Stimulated activated CD8-positive, alpha-beta memory T cell treated with anti-CD3 and anti-CD28 coated beads, Interleukin-7, amount 100 ng/mL, for 48 hours (primary cell): ENCODE measurements at regions not wholly inside any gene's neighbourhood (a gene's known extent, or its start where the extent isn't known, plus 50 kb on each side); places are given as distances from the start of the nearest gene placed in this dataset.

Experiments
- DNase-seq, 2 donors: peaks; one replicate each; pipeline ENCODE4 v3.0.0-alpha.2; 2020; ENCODE audit warnings: low read depth in 1 of 2; ENCODE audit errors: extremely low read depth in 1 of 2

DNA sequence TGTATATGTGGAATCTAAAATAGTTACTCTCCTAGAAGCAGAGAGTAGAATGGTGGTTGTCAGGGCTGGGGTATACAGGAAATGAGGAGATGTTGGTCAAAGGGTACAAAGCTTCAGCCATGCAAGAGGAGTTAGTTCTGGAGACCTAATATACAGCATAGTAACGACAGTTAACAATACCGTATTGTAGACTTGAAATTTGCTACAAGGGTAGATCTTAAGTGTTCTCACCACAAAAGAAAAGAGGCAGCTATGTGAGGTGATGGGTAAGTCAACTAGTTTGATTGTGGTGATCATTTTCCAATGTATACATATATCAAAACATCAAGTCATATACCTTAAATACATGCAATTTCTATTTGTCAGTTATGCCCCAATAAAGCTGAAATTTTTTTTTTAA, 98.2 kb upstream of the CYP1B1 start:
- DNase-seq: no peak

DNA sequence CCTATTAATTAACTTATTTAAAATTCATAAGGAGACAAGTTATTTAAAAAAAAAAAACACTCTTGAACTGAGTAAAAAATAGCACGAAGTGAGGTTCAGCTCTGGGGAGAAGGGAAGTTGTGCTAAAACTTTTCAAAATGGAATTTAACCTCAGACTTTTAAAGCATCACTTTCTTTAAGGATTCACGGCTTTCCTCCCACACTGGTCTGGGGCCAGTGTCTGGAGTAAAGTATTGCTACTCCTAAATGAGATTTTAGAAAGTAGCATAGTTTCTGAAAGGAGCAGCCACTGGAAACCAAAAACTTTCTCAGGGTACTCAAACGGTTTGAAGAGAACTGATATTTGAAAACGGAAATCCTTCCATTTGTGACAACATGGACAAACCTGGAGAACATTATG, 97.7 kb upstream of the CYP1B1 start:
- no peak for DNase-seq

DNA sequence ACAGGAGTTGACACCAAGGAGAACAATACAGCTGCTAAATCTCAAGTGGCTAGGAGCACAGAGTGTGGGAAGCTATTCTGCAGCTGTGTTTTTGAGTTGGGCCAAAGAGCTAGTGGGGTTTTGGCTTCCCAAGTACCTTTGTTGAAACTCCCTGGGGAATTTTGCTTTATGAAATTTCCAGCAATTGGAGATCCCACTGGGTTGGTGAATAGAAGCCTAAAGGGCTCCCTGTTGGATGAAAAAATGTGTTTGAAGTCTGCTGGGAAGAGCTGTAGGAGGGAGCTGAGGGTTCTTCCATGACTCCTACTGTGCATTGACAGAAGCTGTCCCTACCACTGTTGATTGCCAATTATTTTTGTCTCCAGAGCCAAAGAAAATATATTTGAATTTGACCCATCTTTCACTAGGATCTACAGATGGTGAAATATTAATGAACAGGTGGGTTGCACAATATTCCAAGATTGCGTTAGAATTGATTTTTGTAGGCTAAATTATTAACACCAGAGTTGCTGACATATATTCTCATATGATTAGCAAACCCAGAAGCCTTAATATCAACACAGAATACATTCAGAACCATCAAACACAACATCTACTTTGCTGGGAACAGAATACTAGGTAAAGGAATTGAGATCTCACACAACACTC, 95.4 kb upstream of the CYP1B1 start:
- no peak for DNase-seq

DNA sequence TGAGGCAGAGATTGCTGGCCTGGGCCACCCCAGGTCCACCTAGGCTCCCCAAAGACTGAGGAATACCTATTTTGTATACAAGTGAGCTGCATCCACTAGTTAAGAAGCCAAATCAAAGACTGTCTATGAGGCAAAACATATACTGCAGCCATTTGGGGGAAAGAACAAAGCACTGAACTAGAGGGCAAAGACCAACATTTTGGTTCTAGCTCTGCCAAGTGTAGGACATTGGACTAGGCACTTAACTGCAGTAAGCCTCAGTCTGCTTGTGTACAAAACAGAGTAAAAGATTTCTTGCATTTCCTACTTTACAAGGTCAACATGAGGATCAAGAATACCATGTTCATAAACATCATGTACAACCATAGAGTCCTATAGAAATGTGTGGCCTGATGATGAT, 94.8 kb upstream of the CYP1B1 start:
- DNase-seq: no peak

DNA sequence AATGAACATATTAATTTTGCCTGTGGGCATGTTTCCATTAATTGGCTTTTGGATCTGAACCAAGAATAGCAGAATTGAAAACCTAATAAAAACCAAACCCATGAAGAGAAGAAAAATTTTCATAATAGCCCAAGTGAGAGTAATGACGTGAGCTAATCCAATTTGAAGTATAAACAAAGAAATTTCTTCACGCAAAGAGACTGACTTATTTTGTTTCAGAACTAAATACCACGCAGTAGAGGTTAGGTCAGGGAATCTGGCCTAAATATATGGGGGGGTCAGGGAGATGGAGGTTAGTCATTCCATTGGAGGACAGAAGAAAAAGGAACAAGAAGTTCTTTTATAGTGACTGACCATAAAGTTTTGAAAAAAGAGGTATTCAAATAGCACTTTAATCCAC, 94.1 kb upstream of the CYP1B1 start:
- no peak for DNase-seq

DNA sequence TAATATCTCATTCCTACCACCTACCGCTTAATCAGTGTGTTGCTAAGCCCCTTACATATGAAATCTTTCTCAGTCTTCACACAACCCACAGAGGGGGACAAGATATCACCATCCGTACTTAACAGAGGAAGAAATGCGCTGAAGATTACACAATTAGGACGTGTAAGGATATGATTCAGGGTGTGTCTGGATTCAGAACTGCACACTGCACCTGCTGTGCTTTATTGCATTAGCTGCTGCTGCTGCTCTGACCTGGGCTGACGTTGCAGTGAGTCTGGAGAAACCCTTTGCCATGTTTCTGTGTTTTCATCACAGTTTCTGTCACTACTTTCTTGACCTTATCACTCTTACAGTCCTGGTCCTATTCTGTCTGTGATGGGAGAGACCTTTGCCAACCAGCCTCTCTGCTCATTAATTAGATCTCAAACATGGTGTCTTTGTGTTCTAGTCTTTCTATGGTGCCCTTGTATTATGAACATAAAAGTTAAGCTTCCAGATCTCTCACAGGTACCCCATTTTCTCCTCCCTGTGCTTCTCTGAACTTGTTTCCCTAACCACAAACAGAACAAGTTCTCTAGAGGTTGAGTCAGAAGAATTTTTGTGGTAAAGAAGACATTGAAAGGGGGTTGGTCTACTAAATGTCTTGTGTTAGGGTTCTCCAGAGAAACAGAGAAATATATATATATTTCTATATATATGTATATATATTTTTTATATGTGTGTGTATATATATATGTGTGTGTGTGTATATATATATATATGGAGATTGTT, 92.9 kb upstream of the CYP1B1 start:
- no peak for DNase-seq

DNA sequence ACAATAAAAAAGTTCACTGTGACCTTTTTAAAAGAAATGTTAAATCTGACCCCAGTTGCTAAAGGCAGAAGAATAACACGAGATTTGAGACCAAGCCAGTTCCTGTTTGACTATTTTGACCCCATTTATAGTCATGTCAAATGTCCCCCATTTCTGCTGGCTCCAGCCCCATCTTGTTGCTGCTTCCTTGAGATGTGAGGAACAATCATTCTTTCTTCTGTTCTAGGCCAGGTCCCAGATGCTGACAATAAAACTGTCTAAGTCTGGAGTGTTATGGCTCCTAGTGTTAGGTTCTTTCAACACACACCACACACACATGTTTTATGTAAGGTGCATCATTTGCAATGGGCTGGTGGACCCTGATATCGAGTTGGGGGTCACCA, 92.0 kb upstream of the CYP1B1 start:
- DNase-seq: no peak

DNA sequence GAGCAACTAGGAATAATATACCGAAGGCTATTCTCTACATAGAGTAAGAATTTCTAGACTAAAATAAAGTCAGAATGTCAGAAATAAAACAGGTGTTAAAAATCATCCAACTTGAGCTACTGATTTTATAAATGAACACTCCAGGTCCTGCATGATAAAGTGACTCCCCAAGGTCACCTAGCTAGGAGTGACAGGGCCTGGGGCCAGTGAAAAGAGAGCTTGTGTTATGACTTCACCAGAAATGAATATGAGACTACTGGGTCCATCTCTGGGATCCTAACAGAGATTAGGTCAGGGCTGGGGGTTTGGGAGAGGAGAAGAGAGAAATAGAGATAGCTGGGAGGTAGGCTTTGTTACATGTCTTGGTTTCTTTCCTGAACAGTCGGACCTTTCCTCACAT, 89.7 kb upstream of the CYP1B1 start:
- DNase-seq: no peak

DNA sequence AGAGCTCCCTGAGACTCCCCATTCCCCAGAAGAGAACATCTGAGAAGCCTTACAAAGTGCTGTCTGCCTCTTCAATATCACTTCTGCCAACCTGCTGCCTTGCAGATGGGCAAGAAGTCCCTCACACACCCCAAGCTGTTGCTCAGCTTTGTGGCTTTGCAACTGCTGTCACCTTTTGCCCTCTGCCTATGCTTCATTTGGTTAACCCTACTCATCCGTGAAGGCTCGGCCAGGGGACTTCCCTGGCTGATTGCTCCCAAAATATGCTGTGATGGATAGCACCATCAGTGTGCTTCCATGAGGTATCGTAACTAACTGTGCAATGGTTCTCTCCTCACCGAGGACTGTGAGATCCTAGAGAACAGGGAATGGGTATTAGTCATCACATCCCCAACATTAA, 88.9 kb upstream of the CYP1B1 start:
- no peak for DNase-seq

DNA sequence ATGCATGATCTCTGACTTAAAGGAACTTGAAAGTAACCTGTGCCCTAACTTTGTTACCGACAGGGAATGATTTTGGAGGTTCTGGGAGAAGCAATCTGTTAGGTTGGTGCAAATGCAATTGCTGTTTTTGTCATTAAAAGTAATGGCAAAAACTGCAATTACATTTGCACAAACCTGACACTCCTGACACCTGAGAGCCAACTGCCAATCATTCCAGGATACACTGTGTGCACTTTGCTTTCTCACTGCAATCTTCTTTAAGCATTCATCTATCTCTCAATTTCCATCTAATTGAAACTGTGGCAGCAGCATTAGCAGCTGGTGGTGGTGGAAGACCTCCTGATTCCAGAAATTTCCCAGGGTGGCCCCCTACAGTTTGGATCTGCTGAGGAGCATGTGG, 87.6 kb upstream of the CYP1B1 start:
- no peak for DNase-seq

DNA sequence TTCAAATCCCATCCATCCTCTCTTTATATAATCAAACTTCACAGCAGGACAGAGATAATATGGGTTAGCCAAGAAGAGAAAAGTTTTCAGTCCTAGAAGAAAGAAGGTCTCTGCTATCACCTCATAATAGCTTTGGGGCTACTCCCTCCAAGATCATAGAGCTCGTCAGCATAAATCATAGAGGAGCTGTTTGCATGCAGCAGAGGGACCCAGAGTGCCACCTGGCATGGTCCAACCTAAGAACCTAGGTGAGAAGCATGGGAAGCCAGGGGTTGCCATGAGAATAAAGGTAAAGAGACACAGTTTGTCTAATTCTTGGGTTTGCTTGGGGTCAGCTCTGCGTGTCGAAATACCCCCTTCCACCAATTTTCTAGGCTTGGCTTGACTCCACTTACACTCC, 87.1 kb upstream of the CYP1B1 start:
- no peak for DNase-seq

DNA sequence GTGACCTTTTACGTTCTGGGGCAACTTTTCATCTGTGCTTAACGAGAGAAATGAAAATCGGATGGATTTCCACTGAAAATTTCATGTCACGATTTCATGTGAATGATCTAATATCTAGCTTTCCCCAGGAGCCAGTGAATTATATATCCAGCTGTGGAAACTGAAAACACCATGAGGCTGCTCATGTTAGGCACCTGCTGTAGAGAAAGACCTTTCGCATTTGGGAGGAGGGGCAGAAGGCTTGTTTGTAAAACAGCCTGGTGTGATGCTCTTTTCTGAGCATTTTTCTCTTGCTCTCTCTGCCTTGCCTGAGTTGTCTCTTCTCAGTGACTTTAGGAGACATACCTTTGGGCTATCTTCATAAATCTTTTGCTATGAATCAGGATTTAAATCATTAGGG, 84.6 kb upstream of the CYP1B1 start:
- no peak for DNase-seq

DNA sequence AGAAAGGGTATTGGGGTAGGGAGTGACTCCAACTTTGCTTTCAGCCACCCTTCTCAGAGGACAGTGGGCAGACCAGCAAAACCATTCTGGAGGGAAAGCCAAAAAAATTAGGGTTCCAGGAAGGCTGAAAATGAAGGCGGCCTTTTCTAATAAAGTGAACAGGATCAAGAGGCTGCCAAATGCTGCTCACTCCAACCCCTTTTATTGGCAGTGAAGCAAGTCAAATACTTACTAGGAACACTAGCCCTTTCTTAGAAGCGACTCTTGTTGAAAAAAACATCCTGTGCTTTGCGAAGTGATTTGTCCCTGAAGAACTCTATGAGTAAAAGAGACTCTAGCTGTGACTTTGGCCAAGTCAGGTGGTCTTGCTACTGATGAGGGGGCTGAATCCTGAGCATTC, 83.6 kb upstream of the CYP1B1 start:
- DNase-seq: no peak

DNA sequence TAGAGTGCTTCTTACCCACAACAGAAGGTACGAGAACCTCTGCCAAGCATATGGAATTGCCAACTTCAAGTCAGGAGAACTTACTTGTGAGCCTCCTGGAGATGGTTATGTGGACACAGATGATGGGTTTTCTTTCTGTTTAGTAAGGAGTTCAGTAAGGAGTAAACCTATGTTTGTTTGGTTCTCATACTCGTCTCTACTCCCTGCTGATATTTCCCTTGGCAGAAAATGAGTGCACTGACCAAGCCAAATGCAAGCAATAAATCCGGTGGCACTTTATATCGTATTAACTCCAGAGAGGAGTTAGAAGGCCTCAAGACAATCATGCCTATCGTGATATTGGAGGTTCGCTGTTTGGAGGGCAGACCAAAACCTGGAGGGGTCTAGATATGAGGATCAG, 83.2 kb upstream of the CYP1B1 start:
- no peak for DNase-seq

DNA sequence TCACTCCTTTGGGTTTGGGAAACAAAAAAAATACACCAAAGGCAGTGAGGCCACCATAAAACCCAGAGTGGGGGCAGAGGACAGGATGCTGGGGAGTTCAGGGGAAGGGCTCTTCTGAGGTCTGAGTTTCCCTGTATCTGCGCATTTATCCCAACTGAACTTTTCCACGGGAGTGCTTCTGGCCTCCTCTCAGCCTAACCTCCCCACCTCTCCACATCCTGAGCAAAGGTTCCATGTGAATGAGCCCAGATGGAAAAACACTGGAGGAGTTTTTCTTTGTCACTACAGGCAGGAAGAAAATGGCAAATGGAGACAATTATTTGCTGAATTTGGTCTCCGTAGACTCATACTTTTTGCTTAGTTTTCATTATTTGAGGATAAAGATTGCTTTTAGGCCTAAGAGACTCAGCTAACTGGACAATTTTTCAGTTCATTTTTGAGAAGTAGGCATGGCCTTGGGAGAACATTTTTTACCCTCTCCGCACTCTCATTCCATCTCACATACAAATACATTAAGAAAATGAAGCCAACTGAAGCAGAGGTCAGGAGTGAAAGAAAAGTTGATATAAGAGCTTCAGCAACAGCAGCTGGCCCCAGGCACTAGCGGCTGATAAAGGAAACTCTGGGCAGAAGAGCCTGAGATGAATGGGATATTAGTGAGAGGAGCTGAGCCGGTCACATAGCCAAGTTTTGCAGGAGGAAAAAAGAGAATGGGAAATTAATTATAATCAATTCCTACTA, 82.6 kb upstream of the CYP1B1 start:
- no peak for DNase-seq

DNA sequence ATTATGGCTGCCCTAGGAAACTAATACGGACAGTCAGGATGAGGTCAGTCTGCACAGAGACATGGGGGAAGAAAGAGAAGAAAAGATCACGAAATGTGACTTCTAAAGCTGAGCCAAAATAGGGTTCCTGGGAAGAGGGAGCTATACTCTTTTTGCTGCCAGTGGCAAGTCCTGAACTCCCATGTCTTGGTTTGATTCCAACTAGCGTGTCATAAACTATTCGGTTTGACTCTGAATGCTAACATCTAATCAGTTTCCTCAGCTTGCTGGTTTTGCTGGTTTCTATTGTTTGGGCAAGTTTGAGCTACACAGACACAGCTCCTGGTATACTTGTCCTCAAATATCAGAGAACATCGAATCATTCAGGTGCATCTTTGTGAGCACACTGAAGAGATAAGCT, 80.5 kb upstream of the CYP1B1 start:
- DNase-seq: no peak

DNA sequence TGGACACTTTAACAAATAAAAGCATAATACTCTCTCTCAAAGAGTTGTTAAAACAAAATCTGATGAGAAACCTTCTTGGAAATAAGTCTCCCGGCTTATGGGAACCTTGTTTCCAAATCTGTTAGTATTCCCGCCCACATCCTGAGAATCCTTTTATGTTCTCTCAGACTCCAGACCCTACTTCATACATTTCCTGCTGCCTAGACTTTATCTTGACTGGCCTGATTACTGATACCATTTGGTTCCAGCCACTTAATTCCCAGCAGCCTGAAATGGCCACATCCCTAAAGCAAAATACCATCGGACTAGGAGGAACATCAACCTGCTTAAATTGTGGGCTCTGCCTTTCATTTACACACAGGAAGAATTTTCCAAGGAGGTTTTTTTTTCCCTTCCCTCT, 79.1 kb upstream of the CYP1B1 start:
- DNase-seq: no peak

DNA sequence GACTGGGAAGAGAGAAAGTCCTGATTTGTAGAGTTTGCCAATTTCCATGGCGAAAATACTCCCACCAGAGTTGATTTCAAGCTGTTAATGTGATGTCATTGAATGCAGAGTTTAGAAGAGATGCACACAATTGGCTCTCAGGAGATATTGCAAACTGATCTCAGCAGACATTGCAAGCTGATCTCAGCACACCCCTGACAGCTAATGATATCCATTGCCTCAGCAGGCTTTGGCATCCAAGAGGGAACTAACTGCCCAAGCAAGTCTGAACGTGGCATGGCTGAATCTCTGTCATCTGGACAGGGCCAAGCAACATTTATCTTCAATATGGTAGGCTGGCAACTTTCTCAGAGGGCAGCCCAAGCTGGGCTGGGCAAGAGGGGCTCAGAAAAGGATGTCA, 78.4 kb upstream of the CYP1B1 start:
- DNase-seq: no peak

DNA sequence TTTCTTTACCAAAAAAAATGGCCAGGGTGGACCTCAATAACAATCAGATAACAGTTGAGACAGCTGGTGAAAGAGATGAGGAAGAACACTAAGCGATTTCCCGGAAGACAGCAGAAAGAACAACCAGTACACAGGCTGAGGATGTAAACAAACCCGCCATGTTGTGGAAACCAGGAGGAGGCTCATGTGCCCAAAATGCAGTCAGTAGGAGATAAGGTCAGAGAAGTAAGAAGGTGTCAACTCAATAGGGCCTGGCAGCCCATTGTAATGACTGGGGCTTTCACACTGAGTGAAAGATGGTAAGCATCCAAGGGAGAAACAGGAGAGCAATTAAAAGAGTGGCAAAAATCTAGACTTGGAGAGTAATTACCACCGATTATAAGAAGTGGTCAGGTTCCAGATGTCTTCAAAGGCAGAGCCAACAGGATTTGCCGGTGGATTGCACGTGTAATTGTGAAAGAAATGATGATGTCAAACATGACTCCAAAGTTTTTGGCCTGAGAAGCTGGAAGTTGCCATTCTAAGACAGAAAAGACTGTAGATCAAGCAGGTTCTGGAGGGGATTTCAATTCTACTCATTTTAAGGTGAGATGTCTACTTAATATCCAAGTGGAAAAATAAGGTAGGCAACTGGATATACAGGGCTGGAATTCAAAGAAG, 77.7 kb upstream of the CYP1B1 start:
- DNase-seq: no peak

DNA sequence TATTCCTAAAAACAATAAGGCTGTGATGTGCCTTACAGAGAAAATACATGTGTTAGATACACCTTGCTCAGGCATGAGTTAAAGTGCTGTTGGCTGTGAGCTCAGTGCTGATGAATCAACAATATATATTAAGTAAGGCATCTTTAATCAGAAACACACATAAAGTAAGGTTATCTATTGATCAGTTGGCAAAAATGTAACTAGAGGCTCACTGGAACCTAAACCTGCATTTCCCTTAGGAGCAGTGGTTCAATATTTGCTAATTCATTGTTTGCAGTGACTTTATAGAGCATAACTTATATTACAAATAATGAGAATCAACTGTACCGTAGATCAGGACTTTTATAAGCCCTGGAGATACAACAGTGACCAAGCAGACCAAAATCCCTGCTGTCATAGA, 77.0 kb upstream of the CYP1B1 start:
- DNase-seq: no peak

DNA sequence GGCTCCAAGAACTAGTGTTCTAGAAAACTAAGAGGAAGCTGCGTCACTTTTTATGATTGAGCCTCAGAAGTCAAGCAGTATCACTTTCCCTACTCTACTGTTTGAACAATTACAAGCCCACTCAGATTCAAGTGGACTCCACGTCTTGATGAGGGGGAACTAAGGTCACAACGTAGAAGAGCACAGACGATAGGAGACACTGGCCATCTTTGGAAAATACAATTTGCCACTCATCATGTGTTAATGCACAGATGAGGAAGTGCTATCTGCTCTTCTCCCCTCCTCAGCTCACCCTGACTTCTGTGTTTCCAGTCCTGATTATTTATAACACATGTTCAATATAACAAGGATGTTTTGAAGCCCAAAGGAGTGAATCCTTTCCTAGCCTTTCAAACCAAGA, 76.1 kb upstream of the CYP1B1 start:
- DNase-seq: no peak

DNA sequence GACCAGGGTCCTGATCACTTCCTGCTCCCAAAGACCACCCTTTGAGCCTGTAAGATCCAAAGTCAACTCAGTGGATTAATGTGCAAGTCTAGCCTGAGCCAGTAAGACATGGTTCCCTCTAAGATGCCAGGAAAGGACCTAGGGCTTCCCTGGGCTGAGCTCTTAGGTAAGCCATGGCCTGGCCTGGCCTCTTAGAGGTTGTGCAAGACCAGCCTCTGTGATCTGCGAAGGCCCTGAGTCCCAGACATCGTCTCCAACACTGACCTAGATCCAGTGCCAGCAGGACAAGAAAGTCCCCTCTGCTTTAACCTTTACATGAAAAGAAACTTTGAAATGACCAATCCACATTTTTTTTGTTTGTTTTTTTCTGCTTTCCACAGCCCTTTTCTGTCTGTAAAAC, 73.6 kb upstream of the CYP1B1 start:
- DNase-seq: no peak
